ENCODE measurements at regions not wholly inside any gene's neighbourhood (a gene's known extent, or its start where the extent isn't known, plus 50 kb on each side); places are given as distances from the start of the nearest gene placed in this dataset.
"Not testable (repeated sequence)": the region's sequence is repeated elsewhere in the genome, so short reads cannot be mapped to it uniquely, and the experiment has no call there.

DNA sequence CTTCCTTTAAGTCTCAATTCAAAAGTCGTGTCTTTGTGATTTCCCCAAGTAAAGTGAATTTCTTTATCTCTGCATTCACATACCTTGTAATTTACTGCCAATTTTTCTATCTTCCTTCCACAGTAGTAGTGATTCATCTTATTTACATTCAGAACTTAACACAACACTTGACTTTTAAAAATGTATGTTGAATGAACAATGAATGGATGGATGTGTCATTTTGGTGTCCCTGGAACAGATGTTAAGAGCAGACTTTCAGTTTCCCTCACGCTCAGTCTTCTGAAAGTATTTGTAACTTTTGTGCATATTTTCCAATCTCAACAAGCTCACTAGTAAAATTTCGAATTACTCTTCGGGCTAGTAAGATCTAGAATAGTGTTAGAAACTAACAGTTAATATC is 352.0 kb downstream of the HHIPL2 start:
- intact Hi-C loops (cut with DNase I), result no loop called here
- WGBS, result 80% methylated on average over 4 of the region's 4 CpGs
- no peak for DNase-seq (ENCODE audit: low spot score)

DNA sequence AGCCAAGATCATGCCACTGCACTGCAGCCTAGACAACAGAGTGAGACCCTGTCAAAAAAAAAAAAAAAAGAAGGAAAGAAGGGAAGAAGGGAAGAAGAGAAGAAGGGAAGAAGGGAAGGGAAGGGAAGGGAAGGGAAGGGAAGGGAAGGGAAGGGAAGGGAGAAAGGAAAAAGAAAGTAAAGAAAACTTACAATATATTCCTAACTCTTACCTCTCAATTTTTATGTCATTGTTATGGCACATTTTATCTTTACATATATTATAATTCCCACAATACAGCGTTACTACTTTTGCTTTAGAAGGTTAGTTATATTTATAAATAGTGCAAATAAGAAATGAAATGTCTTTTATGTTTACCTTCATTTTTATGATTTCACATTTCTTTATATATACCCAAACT is 358.7 kb downstream of the HHIPL2 start:
- no peak for TF ChIP-seq POLR2A (IDR thresholded peaks at IDR 0.05)
- no peak for TF ChIP-seq CTCF (IDR thresholded peaks at IDR 0.05)
- no peak for TF ChIP-seq POLR2AphosphoS5 (IDR thresholded peaks at IDR 0.05)
- no peak for DNase-seq (ENCODE audit: low spot score)
- intact Hi-C loops (cut with DNase I), result no loop called here

More for the DNA sequence above, 352.0 kb downstream of the HHIPL2 start:
- Histone ChIP-seq H3K27ac (no peak overlapping the region), H3K27me3 (replicated peaks; ENCODE audit: insufficient read depth) (no peaks in the 10 kb centered on the region), H3K36me3 (no peaks in the 10 kb centered on the region), H3K9me3 (no peaks in the 10 kb centered on the region), H3K4me3 (no peak overlapping the region), H3K4me1 (replicated peaks) (no peaks in the 10 kb centered on the region)
- TF ChIP-seq POLR2AphosphoS5 (IDR thresholded peaks at IDR 0.05), result no peak
- TF ChIP-seq POLR2A (IDR thresholded peaks at IDR 0.05), result no peak
- no peak for TF ChIP-seq CTCF (IDR thresholded peaks at IDR 0.05)

DNA sequence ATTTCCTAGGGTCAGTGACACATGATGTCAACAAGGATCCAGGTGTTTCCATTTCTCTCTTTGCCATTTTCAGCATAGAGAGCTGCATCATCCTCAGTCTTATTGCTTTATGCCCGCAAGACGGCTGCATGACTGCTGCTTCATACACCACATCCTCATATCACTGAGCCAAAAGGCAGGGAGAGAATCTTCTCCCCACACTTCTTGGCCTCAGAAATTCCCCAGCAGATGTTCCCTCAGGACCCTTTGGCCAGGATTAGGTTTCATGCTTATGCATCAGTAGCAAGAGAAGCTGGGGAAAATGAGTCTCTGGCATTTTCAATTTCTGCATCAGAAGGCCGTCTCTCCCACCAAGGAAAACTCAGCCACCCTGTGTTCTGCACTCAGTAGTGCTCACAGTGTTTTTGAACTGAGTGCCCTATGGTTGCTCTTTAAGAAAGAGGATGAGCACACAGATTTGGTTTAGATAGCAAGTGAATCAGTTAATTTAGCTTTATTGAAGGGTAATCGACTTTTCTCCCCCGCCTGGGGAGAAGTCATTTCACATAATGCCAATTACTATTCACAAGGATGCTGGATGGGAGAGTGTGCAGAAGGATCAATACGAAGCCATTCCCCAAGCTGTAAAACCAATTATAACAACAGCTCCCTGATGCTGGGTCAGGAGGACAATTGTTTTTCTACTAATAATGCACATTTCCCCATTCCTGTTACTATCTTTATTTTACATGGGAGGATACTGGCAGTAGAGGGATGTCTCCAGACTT is 360.2 kb downstream of the HHIPL2 start:
- TF ChIP-seq POLR2AphosphoS5 (IDR thresholded peaks at IDR 0.05) (no peak), POLR2A (IDR thresholded peaks at IDR 0.05) (no peak), CTCF (IDR thresholded peaks at IDR 0.05) (no peak)
- Histone ChIP-seq H3K27me3 (replicated peaks; ENCODE audit: insufficient read depth) (no peaks in the 10 kb centered on the region), H3K4me3 (no peak overlapping the region), H3K36me3 (no peaks in the 10 kb centered on the region), H3K4me1 (replicated peaks) (no peaks in the 10 kb centered on the region), H3K9me3 (no peaks in the 10 kb centered on the region), H3K27ac (no peak overlapping the region)
- intact Hi-C loops (cut with DNase I), result no loop called here
- no peak for DNase-seq (ENCODE audit: low spot score)
- 94% methylated on average over 6 of the region's 6 CpGs for WGBS

More for the DNA sequence above, 358.7 kb downstream of the HHIPL2 start:
- no peak overlapping the region for H3K4me3 ChIP-seq
- H3K27ac ChIP-seq, result no peak overlapping the region
- 52% methylated on average over 1 of the region's 1 CpG for WGBS
- H3K27me3 ChIP-seq (replicated peaks; ENCODE audit: insufficient read depth), result no peaks in the 10 kb centered on the region
- H3K9me3 ChIP-seq, result no peaks in the 10 kb centered on the region
- no peaks in the 10 kb centered on the region for H3K36me3 ChIP-seq
- no peaks in the 10 kb centered on the region for H3K4me1 ChIP-seq (replicated peaks)

DNA sequence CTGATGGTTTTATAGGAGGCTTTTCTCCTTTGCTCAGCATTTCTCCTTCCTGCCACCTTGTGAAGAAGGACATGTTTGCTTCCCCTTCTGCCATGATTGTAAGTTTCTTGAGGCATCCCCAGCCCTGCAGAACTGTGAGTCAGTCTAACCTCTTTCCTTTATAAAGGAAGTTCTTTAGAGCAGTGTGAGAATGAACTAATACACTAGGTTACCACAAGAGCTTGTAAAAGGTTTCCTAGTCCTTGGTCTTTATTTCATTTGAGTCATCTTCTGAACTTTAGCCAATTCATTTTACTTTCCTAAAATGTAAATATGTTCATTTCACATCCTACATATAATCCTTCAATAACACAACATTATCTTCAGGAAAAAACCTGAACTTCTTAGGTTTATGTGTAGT is 365.3 kb downstream of the HHIPL2 start:
- intact Hi-C loops (cut with DNase I), result no loop called here
- DNase-seq (ENCODE audit: low spot score), result no peak
- TF ChIP-seq POLR2AphosphoS5 (IDR thresholded peaks at IDR 0.05), result no peak
- TF ChIP-seq CTCF (IDR thresholded peaks at IDR 0.05), result no peak
- TF ChIP-seq POLR2A (IDR thresholded peaks at IDR 0.05), result no peak

GRCh38 chr1:222181191-222181590 is 366.7 kb downstream of the HHIPL2 start:
- WGBS, result 73% methylated on average over 1 of the region's 1 CpG
- no peaks in the 10 kb centered on the region for H3K9me3 ChIP-seq
- no peak overlapping the region for H3K27ac ChIP-seq
- intact Hi-C loops (cut with DNase I), result no loop called here
- TF ChIP-seq POLR2AphosphoS5 (IDR thresholded peaks at IDR 0.05) (no peak), CTCF (IDR thresholded peaks at IDR 0.05) (no peak), POLR2A (IDR thresholded peaks at IDR 0.05) (no peak)
- H3K36me3 ChIP-seq, result no peaks in the 10 kb centered on the region
- no peak overlapping the region for H3K4me3 ChIP-seq
- no peaks in the 10 kb centered on the region for H3K27me3 ChIP-seq (replicated peaks; ENCODE audit: insufficient read depth)
- no peaks in the 10 kb centered on the region for H3K4me1 ChIP-seq (replicated peaks)
- DNase-seq (ENCODE audit: low spot score), result no peak

More for the DNA sequence above, 365.3 kb downstream of the HHIPL2 start:
- H3K36me3 ChIP-seq, result no peaks in the 10 kb centered on the region
- no peaks in the 10 kb centered on the region for H3K9me3 ChIP-seq
- H3K4me1 ChIP-seq (replicated peaks), result no peaks in the 10 kb centered on the region
- H3K4me3 ChIP-seq, result no peak overlapping the region
- no peaks in the 10 kb centered on the region for H3K27me3 ChIP-seq (replicated peaks; ENCODE audit: insufficient read depth)
- H3K27ac ChIP-seq, result no peak overlapping the region

GRCh38 chr1:222177496-222177895 is 370.4 kb downstream of the HHIPL2 start:
- DNase-seq (ENCODE audit: low spot score); H3K27ac ChIP-seq; H3K4me3 ChIP-seq; intact Hi-C loops (cut with DNase I); H3K4me1 ChIP-seq (replicated peaks); H3K27me3 ChIP-seq (replicated peaks; ENCODE audit: insufficient read depth); H3K36me3 ChIP-seq; H3K9me3 ChIP-seq: not testable (repeated sequence)
- 89% methylated on average over 4 of the region's 4 CpGs for WGBS

Data from prostate gland (tissue), 2 donors.